ENCODE measurements at regions not wholly inside any gene's neighbourhood (a gene's known extent, or its start where the extent isn't known, plus 50 kb on each side); places are given as distances from the start of the nearest gene placed in this dataset.

DNA sequence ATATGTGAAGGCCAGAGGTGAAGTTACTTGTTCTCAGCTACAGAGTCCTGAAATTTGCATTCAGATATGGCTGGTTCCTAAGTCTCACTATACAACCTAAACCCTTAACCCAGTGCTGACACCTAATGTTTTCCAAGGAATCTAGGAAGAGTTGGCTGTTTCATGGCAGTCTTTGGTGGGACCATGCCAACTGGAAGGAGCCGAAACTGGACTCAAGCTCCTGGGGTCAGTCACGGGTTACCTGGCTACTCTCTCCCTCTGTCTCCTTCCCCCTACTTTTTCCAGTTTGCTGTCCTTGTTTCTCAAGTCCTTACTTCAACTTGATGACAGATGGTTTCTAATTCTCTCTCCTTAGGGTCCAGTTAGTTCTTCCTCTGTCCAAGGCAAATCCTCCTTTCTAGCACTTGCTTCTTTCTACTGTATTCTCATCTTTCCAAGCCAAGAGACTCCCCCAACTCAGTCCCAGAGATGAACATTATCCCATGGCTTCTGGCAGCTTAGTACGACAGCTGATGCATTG, 88.6 kb upstream of the COL6A5 start:
- Histone ChIP-seq H2AFZ (replicated peaks; ENCODE audit: low read length, poor library complexity) (no peak overlapping the region), H2BK120ac (ENCODE audit: low read depth, low read length) (no peak overlapping the region), H3K4me2 (ENCODE audit: low read depth, low read length) (no peak overlapping the region), H2BK20ac (ENCODE audit: low read depth, low read length) (no peak overlapping the region), H3K79me1 (ENCODE audit: low read depth in 1 of 2, low read length in 2 of 2) (no peaks in the 10 kb centered on the region), H3K9ac (ENCODE audit: low read depth, low read length) (no peak overlapping the region), H4K8ac (ENCODE audit: low read depth in 2 of 2, low read length in 2 of 2) (no peak overlapping the region), H3K36me3 (ENCODE audit: control insufficient read depth, insufficient read depth, low read length) (no peaks in the 10 kb centered on the region), H4K5ac (ENCODE audit: low read depth, low read length) (no peak overlapping the region), H3K9me1 (ENCODE audit: insufficient read depth, low read length) (no peaks in the 10 kb centered on the region), H3K4ac (ENCODE audit: low read depth, low read length) (no peak overlapping the region), H2AK5ac (ENCODE audit: low read depth, low read length) (no peak overlapping the region), H3K56ac (ENCODE audit: extremely low read depth, insufficient read depth, low read length) (no peak overlapping the region), H4K91ac (ENCODE audit: insufficient read depth, low read depth, low read length) (no peak overlapping the region), H2BK15ac (ENCODE audit: low read depth, low read length) (no peak overlapping the region), H2BK5ac (ENCODE audit: low read depth, low read length, poor library complexity, severe bottlenecking) (no peak overlapping the region), H3K14ac (replicated peaks; ENCODE audit: low read depth, low read length) (no peak overlapping the region), H2AK9ac (replicated peaks; ENCODE audit: low read depth, low read length, poor library complexity) (no peak overlapping the region), H4K20me1 (ENCODE audit: insufficient read depth, low read length) (no peaks in the 10 kb centered on the region), H3K9me3 (ENCODE audit: control insufficient read depth, insufficient read depth, low read length) (no peaks in the 10 kb centered on the region), H3K27ac (ENCODE audit: insufficient read depth, low read length) (no peak overlapping the region), H3K23ac (ENCODE audit: low read depth, low read length) (no peak overlapping the region), H3K4me3 (ENCODE audit: insufficient read depth, low read depth, low read length) (no peak overlapping the region), H3K4me1 (ENCODE audit: control insufficient read depth, insufficient read depth, low read length) (no peaks in the 10 kb centered on the region), H3K18ac (ENCODE audit: low read depth, low read length) (no peak overlapping the region), H3K27me3 (ENCODE audit: control insufficient read depth, insufficient read depth, low read length) (no peaks in the 10 kb centered on the region)
- no TSS peak for BruUV-seq (replicated peaks)
- dilution Hi-C loops (cut with HindIII; ENCODE audit: low sequenced_read_pairs, unreplicated experiment): no loop called here
- POLR2A ChIA-PET (ENCODE audit: unreplicated experiment): no interaction called here
- CTCF ChIA-PET: no interaction called here
- intact Hi-C loops (cut with micrococcal nuclease): no loop called here
- ATAC-seq (ENCODE audit: low read depth) (no peak), DNase-seq (no peak)
- no peak for TF ChIP-seq RAD21 (IDR thresholded peaks at IDR 0.05; ENCODE audit: low read length)
- TF ChIP-seq CHD1 (IDR thresholded peaks at IDR 0.05; ENCODE audit: low read depth, low read length): no peak
- TF ChIP-seq BHLHE40 (IDR thresholded peaks at IDR 0.05; ENCODE audit: low read depth, low read length): no peak
- TF ChIP-seq, protein P1, sequence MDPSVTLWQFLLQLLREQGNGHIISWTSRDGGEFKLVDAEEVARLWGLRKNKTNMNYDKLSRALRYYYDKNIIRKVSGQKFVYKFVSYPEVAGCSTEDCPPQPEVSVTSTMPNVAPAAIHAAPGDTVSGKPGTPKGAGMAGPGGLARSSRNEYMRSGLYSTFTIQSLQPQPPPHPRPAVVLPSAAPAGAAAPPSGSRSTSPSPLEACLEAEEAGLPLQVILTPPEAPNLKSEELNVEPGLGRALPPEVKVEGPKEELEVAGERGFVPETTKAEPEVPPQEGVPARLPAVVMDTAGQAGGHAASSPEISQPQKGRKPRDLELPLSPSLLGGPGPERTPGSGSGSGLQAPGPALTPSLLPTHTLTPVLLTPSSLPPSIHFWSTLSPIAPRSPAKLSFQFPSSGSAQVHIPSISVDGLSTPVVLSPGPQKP (IDR thresholded peaks at IDR 0.05; ENCODE audit: borderline replicate concordance, low read depth, low read length): no peak
- no peak for TF ChIP-seq RCOR1 (IDR thresholded peaks at IDR 0.05; ENCODE audit: insufficient replicate concordance, low read length)
- TF ChIP-seq, protein P2, sequence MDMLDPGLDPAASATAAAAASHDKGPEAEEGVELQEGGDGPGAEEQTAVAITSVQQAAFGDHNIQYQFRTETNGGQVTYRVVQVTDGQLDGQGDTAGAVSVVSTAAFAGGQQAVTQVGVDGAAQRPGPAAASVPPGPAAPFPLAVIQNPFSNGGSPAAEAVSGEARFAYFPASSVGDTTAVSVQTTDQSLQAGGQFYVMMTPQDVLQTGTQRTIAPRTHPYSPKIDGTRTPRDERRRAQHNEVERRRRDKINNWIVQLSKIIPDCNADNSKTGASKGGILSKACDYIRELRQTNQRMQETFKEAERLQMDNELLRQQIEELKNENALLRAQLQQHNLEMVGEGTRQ (IDR thresholded peaks at IDR 0.05; ENCODE audit: low read depth, low read length): no peak
- TF ChIP-seq POLR2A (IDR thresholded peaks at IDR 0.05; ENCODE audit: low read depth, low read length): no peak
- no peak for TF ChIP-seq SMC3 (IDR thresholded peaks at IDR 0.05; ENCODE audit: low read depth, low read length)
- TF ChIP-seq FOS (IDR thresholded peaks at IDR 0.05; ENCODE audit: low read depth, low read length): no peak
- TF ChIP-seq, protein P3, sequence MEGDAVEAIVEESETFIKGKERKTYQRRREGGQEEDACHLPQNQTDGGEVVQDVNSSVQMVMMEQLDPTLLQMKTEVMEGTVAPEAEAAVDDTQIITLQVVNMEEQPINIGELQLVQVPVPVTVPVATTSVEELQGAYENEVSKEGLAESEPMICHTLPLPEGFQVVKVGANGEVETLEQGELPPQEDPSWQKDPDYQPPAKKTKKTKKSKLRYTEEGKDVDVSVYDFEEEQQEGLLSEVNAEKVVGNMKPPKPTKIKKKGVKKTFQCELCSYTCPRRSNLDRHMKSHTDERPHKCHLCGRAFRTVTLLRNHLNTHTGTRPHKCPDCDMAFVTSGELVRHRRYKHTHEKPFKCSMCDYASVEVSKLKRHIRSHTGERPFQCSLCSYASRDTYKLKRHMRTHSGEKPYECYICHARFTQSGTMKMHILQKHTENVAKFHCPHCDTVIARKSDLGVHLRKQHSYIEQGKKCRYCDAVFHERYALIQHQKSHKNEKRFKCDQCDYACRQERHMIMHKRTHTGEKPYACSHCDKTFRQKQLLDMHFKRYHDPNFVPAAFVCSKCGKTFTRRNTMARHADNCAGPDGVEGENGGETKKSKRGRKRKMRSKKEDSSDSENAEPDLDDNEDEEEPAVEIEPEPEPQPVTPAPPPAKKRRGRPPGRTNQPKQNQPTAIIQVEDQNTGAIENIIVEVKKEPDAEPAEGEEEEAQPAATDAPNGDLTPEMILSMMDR (conservative IDR thresholded peaks at IDR 0.05; ENCODE audit: low read depth, low read length): no peak
- no peak for TF ChIP-seq MAZ (IDR thresholded peaks at IDR 0.05; ENCODE audit: borderline replicate concordance, low read depth, low read length)
- TF ChIP-seq MXI1 (IDR thresholded peaks at IDR 0.05; ENCODE audit: borderline replicate concordance, low read depth, low read length): no peak
- TF ChIP-seq CEBPB (IDR thresholded peaks at IDR 0.05; ENCODE audit: low read depth, low read length): no peak
- TF ChIP-seq RFX5 (IDR thresholded peaks at IDR 0.05; ENCODE audit: low read depth, low read length): no peak
- no peak for TF ChIP-seq MAFK (IDR thresholded peaks at IDR 0.05; ENCODE audit: low read depth, low read length)
- WGBS, 2 experiments (ENCODE audit: extremely low coverage in 2 of 2, insufficient read length in 1 of 2): 40% methylated on average over 1 of the region's 3 CpGs; no CpG with 5 or more reads in 1 of the 2 experiments
- in situ Hi-C loops (cut with MboI; ENCODE audit: low sequenced_read_pairs): no loop called here
